ENCODE measurements at regions not wholly inside any gene's neighbourhood (a gene's known extent, or its start where the extent isn't known, plus 50 kb on each side); places are given as distances from the start of the nearest gene placed in this dataset.

DNA sequence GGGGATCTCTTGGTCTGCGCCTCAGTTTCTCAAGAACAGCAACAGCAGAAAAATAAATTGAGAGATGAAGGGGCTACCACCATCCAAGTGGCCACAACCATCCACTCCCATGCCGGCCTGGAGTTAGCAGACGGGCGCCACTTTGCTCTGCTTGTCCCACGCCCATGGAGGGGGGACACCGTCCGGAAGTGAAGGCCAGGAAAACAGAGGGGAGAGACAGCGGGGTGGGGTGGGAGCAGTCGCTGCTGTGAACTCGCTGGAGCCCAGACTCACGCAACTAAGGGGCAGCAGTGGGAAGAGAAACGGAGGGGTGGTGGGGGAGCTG is 135.4 kb downstream of the KIF20B start:
- TF ChIP-seq, protein P1, sequence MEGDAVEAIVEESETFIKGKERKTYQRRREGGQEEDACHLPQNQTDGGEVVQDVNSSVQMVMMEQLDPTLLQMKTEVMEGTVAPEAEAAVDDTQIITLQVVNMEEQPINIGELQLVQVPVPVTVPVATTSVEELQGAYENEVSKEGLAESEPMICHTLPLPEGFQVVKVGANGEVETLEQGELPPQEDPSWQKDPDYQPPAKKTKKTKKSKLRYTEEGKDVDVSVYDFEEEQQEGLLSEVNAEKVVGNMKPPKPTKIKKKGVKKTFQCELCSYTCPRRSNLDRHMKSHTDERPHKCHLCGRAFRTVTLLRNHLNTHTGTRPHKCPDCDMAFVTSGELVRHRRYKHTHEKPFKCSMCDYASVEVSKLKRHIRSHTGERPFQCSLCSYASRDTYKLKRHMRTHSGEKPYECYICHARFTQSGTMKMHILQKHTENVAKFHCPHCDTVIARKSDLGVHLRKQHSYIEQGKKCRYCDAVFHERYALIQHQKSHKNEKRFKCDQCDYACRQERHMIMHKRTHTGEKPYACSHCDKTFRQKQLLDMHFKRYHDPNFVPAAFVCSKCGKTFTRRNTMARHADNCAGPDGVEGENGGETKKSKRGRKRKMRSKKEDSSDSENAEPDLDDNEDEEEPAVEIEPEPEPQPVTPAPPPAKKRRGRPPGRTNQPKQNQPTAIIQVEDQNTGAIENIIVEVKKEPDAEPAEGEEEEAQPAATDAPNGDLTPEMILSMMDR (optimal IDR thresholded peaks at IDR 0.05 in 1 of 3, IDR thresholded peaks at IDR 0.05 in 1 of 3, conservative IDR thresholded peaks at IDR 0.05 in 1 of 3; ENCODE audit: extremely low read depth in 1 of 3, insufficient read depth in 2 of 3, low read length in 3 of 3), result no peak
- no peak for TF ChIP-seq EZH2 (IDR thresholded peaks at IDR 0.05; ENCODE audit: low read length)
